Stimulated activated memory B cell treated with anti-CD40 and anti-IgM and Interleukin-4, amounts not matched to agents 10 μg/mL and 1 μg/mL and 100 μg/mL, for 72 hours (primary cell): ENCODE measurements at regions not wholly inside any gene's neighbourhood (a gene's known extent, or its start where the extent isn't known, plus 50 kb on each side); places are given as distances from the start of the nearest gene placed in this dataset.
A peak's percentile ranks its signal among the peaks of the same experiment; 100 is the strongest.

Experiments
- ATAC-seq: fragments of 150-1000 bp; cut with Tn5 transposase; 2 replicates; pipeline ENCODE4 v1.10.0; 2021
- H3K27ac Mint-ChIP-seq: one replicate; pipeline ENCODE4 v1.8.0; 2022; ENCODE audit warnings: mild to moderate bottlenecking, mixed read lengths
- H3K27me3 Mint-ChIP-seq: one replicate; pipeline ENCODE4 v1.8.0; 2022; ENCODE audit warnings: mixed read lengths
- H3K36me3 Mint-ChIP-seq: one replicate; pipeline ENCODE4 v1.8.0; 2022; ENCODE audit warnings: mixed read lengths
- H3K4me1 Mint-ChIP-seq: one replicate; pipeline ENCODE4 v1.8.0; 2022; ENCODE audit warnings: mixed read lengths
- H3K4me3 Mint-ChIP-seq: one replicate; pipeline ENCODE4 v1.8.0; 2022; ENCODE audit warnings: mild to moderate bottlenecking, moderate library complexity, mixed read lengths
- H3K9me3 Mint-ChIP-seq: one replicate; pipeline ENCODE4 v1.8.0; 2022; ENCODE audit warnings: mixed read lengths

DNA sequence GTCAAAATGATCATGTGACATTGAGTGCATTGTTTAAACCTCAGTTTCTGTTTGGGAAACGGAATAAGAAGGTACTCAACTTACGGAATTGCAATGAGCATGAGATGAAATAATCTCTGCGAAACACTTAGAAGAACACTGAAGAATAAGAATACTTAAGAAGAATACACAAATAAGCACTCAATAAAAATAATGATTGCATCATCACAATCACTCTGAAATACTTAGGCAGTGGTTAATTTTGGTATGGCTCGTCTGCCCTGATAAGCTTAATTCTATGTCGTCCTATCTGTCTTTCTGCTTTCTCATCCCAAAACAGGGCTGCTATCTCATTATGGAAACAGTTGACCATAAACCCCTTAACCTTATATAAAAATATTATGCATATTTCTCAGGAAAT is 823.6 kb downstream of the DIAPH3 start:
- Mint-ChIP-seq H3K36me3 (no peaks in the 10 kb centered on the region), H3K9me3 (no peaks in the 10 kb centered on the region), H3K27ac (no peak overlapping the region), H3K4me3 (no peak overlapping the region), H3K4me1 (no peaks in the 10 kb centered on the region), H3K27me3 (no peaks in the 10 kb centered on the region)
- ATAC-seq = no peak

DNA sequence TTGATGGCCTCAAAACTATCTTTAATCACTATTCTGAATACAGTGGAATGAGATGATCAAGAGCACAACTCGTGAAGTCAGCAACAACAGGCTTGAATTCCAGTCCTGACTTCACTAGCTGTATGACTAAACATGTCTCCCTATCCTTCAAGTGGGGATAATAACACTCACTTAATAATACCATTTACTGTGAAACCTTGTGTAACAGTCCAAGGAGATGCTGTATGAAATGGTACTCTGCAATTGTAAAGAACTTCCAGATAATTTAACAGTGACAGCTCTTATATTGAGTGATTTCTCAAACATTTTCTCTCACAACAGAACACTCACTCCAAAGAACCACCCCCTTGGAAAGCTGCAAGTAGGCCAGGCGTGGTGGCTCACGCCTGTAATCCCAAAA is 823.1 kb downstream of the DIAPH3 start:
- no peak for ATAC-seq
- no peak overlapping the region for H3K4me3 Mint-ChIP-seq
- no peaks in the 10 kb centered on the region for H3K4me1 Mint-ChIP-seq
- no peaks in the 10 kb centered on the region for H3K9me3 Mint-ChIP-seq
- no peak overlapping the region for H3K27ac Mint-ChIP-seq
- H3K27me3 Mint-ChIP-seq = no peaks in the 10 kb centered on the region
- H3K36me3 Mint-ChIP-seq = no peaks in the 10 kb centered on the region

DNA sequence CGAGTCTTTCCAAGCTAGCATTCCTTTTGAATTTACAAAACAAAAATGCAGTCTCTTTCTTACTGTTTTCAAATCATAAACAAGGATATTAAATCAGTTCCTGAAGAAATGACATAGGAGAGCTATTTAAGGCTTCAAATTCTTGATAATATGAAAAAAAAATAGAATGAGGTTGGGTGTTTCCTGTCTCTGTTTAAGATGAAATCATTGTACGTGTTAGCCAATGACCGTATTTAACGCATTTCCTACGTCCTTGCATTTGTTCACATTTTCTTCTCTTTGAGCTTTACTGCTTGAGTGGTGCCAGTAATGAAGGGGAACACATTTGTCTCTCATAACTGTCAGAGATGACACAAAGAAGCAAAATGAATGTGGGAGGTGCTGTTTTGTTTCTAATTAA is 821.3 kb downstream of the DIAPH3 start:
- Mint-ChIP-seq H3K9me3 (no peaks in the 10 kb centered on the region), H3K4me3 (no peak overlapping the region), H3K4me1 (no peaks in the 10 kb centered on the region), H3K36me3 (no peaks in the 10 kb centered on the region), H3K27ac (no peak overlapping the region), H3K27me3 (no peaks in the 10 kb centered on the region)
- ATAC-seq = no peak

DNA sequence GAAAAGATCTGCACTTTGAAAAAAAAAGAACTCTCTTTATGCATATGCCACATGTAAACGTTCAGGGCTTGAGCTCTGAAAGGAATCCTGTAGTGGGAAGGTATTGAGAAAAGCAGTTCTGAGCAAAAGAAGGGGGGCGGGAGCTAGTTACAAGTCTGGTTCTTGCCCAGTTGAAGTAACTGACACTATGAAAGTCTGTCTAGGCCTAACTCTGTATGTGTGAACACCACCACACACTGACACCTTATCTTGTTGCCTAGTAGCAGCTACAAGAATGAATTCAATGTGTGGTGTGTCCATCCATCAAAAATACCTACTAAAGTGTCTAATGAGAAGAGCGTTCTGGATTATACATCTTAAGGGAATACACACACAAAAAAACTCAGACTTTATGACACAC is 820.6 kb downstream of the DIAPH3 start:
- no peaks in the 10 kb centered on the region for H3K4me1 Mint-ChIP-seq
- no peak overlapping the region for H3K27ac Mint-ChIP-seq
- H3K9me3 Mint-ChIP-seq = no peaks in the 10 kb centered on the region
- H3K4me3 Mint-ChIP-seq = no peak overlapping the region
- H3K27me3 Mint-ChIP-seq = no peaks in the 10 kb centered on the region
- no peak for ATAC-seq
- no peaks in the 10 kb centered on the region for H3K36me3 Mint-ChIP-seq

DNA sequence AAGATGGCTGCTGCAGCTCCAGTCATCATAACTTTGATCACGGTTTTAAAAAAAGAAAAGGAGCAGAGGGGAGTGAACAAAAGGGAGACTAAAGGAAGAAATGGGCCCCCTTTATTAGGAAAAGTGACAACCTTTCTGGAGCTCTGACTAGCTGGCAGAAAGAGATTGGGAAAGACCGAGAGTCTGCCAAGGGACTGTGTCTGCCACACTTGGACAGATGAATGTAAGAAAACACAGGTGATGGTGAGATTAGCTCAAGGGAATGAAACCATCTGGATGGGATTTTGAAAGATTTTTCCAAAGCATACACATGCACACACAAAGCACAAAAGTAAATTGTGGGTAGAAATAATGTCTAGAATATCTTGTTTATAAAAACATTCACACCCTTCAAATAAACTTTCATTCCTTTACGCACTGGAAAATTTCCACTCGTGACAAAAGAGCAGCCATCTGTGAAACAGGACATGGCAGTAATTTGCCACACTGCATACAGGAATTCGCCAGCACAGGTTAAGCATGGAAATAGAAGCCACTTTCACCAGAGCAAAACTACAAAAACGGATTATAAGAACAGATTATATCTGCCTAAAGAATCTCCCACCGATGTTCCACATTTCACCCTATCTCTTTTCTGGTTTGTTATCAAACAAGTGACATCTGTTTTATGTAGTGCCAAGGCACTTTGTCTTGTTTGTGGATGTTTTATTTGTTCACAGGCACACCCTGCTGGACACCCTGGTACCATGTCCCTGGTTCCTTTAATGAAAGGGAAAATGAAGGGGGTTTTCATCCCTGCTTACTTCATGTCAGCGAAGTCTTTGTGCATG is 819.5 kb downstream of the DIAPH3 start:
- Mint-ChIP-seq H3K36me3 (no peaks in the 10 kb centered on the region), H3K9me3 (no peaks in the 10 kb centered on the region), H3K27me3 (no peaks in the 10 kb centered on the region), H3K4me1 (no peaks in the 10 kb centered on the region), H3K27ac (no peak overlapping the region), H3K4me3 (no peak overlapping the region)
- no peak for ATAC-seq

DNA sequence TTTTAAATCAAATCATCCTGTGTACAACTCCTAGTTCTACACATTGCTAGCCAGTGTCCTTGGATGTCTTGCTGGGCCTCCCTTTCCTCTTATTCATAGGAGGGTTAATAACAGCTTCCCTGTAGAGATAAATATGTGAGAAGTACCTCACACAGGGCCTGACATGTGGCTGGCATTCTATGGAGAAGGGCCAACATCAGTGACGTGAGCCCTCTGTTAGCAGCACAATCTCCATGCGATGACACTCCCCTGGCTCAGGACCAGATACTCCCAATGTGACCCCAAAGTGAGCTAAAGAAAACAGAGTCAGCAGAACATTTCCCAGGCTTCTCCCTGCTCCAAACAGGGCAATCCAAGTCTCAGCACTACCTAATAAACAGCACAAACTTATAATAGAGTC is 818.4 kb downstream of the DIAPH3 start:
- no peak overlapping the region for H3K27ac Mint-ChIP-seq
- H3K4me3 Mint-ChIP-seq = no peak overlapping the region
- no peak for ATAC-seq
- no peaks in the 10 kb centered on the region for H3K9me3 Mint-ChIP-seq
- no peaks in the 10 kb centered on the region for H3K27me3 Mint-ChIP-seq
- H3K4me1 Mint-ChIP-seq = no peaks in the 10 kb centered on the region
- no peaks in the 10 kb centered on the region for H3K36me3 Mint-ChIP-seq

DNA sequence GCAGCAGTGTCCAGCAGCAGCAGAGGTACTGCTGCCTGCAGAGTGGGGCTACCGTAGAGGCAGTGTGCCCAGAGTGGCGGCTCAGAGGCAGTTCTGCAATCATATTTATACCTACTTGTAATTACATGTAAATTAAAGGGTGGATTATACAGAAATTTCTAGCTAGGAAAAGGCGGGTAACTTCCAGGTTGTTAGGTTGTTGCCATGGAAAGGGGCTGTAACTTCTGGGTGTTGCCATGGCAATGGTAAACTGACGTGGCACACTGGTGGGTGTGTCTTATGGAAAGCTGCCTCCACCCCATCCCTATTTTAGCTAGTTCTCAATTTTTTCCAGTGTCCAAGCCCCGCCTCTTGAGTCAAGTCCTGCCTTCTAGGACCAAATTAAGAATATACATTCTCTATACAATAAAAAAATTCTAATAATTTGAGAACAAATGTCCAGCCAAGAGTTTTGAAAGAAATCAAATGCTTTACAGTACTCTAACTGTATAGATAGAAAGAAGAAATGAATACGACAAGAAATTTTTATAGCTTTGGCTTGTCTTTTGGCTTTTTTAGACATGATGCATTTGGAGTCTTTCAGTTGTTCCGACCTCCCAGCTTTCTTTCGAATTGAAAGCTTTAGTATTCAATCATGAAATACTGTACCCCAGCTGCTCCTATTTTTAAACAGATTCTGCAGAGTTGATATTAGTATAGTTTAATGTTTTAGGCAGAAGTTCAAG is 816.6 kb downstream of the DIAPH3 start:
- Mint-ChIP-seq H3K27ac (no peak overlapping the region), H3K9me3 (no peaks in the 10 kb centered on the region), H3K4me3 (no peak overlapping the region), H3K4me1 (no peaks in the 10 kb centered on the region), H3K27me3 (no peaks in the 10 kb centered on the region), H3K36me3 (no peaks in the 10 kb centered on the region)
- ATAC-seq = no peak

DNA sequence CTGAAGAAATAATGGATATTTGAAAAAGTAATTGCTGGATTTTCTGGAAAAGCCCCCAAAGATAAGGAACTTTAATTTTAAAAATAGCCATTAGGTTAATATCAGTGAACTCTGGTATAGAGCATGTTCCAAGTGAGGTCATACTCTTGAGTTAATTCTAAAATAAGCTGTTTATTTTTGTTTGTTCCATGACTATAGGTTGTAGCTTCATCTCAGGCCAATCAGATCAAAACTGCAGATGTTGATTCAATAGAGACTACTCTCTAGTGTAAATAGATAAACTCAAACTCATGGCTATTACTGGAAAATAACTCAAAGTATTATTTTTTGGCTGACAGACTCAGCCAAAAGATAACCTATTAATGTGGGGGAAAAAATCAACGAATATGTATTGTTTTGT is 815.1 kb downstream of the DIAPH3 start:
- Mint-ChIP-seq H3K4me1 (no peaks in the 10 kb centered on the region), H3K36me3 (no peaks in the 10 kb centered on the region), H3K27me3 (no peaks in the 10 kb centered on the region), H3K9me3 (no peaks in the 10 kb centered on the region), H3K27ac (no peak overlapping the region), H3K4me3 (no peak overlapping the region)
- no peak for ATAC-seq

DNA sequence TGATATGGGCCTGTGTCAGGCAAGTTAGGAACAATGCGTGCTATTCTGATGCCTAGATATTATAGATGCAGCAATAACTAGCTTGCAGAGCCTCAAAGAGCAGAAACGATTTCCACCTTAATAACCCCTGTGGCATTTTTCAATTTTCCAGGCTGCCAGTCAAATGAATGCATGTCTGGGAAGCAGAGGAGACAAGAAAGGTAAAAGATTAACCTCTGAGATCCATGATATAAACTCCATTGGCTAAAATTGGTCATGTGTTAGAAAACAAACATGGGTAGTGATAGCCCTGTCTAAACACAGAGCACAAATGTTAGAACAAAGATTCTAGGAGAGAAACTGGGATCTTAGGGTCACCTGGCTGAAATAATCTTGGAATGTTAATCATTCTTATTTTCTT is 811.1 kb downstream of the DIAPH3 start:
- no peak overlapping the region for H3K4me3 Mint-ChIP-seq
- no peaks in the 10 kb centered on the region for H3K27me3 Mint-ChIP-seq
- H3K27ac Mint-ChIP-seq = no peak overlapping the region
- H3K4me1 Mint-ChIP-seq = no peaks in the 10 kb centered on the region
- no peak for ATAC-seq
- H3K36me3 Mint-ChIP-seq = no peaks in the 10 kb centered on the region
- no peaks in the 10 kb centered on the region for H3K9me3 Mint-ChIP-seq

DNA sequence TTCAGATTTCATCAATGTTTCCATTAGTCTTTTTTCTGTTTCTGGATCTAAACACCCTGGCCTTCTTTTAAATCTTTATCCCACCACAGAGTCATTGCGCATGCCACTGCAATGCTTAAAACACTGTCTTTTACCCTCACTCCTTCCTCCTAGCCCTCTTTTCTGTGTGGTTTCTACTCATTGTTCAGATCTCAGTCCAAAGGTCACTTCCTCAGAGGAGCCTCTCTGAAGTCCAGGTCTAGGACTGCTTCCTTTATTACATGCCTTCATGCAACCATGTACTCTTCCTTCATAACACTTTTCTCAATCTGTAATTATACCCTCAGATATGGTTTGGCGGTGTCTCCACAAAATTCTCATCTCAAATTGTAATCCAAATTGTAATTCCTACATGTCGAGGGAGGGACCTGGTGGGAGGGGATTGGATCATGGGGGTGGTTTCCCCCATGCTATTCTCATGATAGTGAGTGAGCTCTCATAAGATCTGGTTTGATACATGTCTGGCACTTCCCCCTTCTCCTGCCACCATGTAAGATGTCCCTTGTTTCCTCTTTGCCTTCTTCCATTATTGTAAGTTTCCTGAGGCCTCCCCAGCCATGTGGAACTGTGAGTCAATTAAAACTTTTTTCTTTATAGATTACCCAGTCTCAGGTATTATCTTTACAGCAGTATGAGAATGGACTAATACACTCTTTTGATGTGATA is 808.9 kb downstream of the DIAPH3 start:
- no peak for ATAC-seq
- Mint-ChIP-seq H3K9me3 (no peaks in the 10 kb centered on the region), H3K36me3 (no peaks in the 10 kb centered on the region), H3K4me3 (no peak overlapping the region), H3K27ac (no peak overlapping the region), H3K27me3 (no peaks in the 10 kb centered on the region), H3K4me1 (no peaks in the 10 kb centered on the region)

DNA sequence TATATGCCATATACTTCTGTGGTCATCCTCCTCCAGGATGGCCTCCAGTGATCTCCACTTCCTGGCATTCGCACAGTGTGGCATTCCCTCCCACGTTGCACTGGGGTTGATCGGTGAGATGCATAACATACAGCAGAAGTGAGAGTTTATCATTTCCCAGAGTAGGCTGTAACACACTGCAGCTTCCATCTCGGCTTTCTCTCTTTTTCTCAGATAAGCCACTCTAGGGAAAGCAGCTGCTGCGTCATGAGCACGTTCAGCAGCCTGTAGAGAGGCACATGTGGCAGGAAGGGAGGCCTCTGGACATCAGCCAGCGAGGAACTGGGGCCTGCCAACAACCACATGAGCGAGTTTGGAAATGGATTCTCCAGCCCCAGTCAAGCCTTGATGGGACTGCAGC is 807.1 kb downstream of the DIAPH3 start:
- Mint-ChIP-seq H3K36me3 (no peaks in the 10 kb centered on the region), H3K9me3 (no peaks in the 10 kb centered on the region), H3K27me3 (no peaks in the 10 kb centered on the region), H3K4me3 (no peak overlapping the region), H3K4me1 (no peaks in the 10 kb centered on the region), H3K27ac (no peak overlapping the region)
- no peak for ATAC-seq

DNA sequence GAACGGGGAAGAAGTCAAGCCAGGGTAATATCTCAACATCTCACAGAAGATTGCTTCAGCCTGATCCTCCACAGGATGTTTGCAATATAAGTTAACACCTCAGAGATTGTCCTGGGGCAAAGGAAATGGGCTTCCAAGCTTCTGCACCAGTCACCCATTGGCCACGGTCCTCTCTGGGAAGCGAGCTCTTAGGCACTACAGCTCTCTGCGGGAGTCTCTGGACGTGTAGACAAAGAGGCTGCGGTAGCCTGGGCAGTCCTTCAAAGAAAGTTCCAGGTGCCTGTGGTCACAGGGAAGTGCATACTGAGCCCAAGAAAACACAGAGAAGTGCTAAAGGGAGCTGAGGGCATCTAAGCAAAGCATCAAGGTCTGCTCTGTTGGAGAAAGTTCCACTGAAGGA is 805.7 kb downstream of the DIAPH3 start:
- peak; percentile 8 for ATAC-seq
- no peaks in the 10 kb centered on the region for H3K9me3 Mint-ChIP-seq
- no peaks in the 10 kb centered on the region for H3K4me1 Mint-ChIP-seq
- H3K4me3 Mint-ChIP-seq = no peak overlapping the region
- H3K27ac Mint-ChIP-seq = no peak overlapping the region
- no peaks in the 10 kb centered on the region for H3K36me3 Mint-ChIP-seq
- H3K27me3 Mint-ChIP-seq = no peaks in the 10 kb centered on the region

DNA sequence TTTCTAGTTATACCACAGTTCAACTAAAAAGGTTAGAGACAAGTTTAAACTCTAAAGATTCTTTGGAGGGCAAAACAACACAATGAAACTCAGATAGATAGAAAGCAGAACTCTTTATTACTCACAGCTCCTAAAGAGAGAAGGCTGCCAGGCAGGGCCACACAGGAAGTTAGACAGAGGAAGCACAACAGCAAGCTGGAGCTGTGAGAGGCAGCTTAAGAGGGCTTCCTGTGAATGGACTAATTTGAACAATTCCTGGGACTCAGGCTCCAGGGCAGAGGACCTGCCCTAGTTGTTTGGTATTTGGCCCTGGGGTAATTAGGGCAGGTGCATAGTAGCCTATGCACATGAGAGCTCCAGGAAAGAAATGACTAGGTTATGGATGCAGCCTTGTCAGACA is 803.6 kb downstream of the DIAPH3 start:
- no peaks in the 10 kb centered on the region for H3K36me3 Mint-ChIP-seq
- no peak overlapping the region for H3K27ac Mint-ChIP-seq
- H3K9me3 Mint-ChIP-seq = no peaks in the 10 kb centered on the region
- H3K4me1 Mint-ChIP-seq = no peaks in the 10 kb centered on the region
- no peak for ATAC-seq
- no peak overlapping the region for H3K4me3 Mint-ChIP-seq
- no peaks in the 10 kb centered on the region for H3K27me3 Mint-ChIP-seq

DNA sequence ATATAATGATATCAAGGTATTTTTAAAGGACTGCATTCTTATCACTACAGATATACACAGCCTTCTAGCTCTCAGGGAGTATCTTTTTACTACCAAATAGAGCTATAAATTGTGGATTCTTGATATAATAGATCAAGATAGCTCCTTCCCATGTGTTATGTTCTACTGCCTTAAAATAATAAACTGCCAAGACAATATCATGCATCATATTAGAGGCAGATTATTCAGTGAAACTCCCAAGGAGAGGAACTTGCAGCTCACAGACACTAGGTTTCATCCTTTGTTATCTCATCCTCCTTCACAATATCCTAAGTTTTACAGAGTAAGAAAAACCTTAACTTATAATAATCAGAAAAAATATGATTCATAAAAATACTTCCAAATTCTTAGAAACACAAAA is 802.8 kb downstream of the DIAPH3 start:
- H3K27ac Mint-ChIP-seq = no peak overlapping the region
- no peak for ATAC-seq
- no peaks in the 10 kb centered on the region for H3K36me3 Mint-ChIP-seq
- no peaks in the 10 kb centered on the region for H3K9me3 Mint-ChIP-seq
- H3K27me3 Mint-ChIP-seq = no peaks in the 10 kb centered on the region
- no peak overlapping the region for H3K4me3 Mint-ChIP-seq
- H3K4me1 Mint-ChIP-seq = no peaks in the 10 kb centered on the region

DNA sequence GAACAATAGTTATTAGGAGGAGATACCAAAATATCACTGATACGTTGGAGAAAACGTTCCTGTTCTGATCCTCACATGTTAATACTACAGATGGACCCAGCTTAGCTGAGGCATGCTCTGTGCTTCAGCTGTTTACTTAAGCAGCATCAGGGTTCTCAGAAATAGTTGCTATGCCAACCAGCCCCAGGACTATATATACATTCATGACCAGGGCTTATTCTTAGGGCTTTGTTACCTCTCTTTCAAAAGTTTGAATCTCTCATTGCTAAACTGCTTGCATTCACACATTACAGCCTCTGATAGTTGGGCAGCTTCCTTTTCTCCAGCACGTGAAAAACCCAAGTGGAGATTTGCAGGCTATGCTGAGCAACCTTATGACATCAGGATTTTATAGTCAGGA is 800.4 kb downstream of the DIAPH3 start:
- Mint-ChIP-seq H3K27ac (no peak overlapping the region), H3K27me3 (no peaks in the 10 kb centered on the region), H3K4me1 (no peaks in the 10 kb centered on the region)

DNA sequence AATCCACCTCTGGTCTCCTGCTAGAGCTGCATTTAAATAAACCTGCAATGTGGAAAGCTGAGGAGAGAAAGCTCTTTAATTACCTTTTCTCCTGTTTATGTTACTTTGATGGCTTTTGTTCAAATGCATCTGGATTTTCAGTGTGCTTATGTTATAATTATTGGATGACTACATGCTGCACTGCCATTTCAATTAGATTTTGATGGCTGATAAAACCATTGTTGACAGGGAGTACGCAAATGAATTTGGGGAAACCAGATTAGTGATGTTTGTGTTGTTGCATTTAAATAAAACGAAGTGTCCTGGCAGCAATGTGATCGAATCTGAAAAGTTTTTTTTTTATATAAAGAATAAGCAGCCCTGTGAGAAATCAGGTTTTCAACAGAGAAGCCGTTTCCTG is 799.8 kb downstream of the DIAPH3 start:
- no peak for ATAC-seq
- H3K27me3 Mint-ChIP-seq = no peaks in the 10 kb centered on the region
- H3K9me3 Mint-ChIP-seq = no peaks in the 10 kb centered on the region
- no peaks in the 10 kb centered on the region for H3K36me3 Mint-ChIP-seq
- H3K4me1 Mint-ChIP-seq = no peaks in the 10 kb centered on the region
- no peak overlapping the region for H3K27ac Mint-ChIP-seq
- no peak overlapping the region for H3K4me3 Mint-ChIP-seq

More for the DNA sequence above, 800.4 kb downstream of the DIAPH3 start:
- no peak overlapping the region for H3K4me3 Mint-ChIP-seq
- ATAC-seq = no peak
- H3K36me3 Mint-ChIP-seq = no peaks in the 10 kb centered on the region
- no peaks in the 10 kb centered on the region for H3K9me3 Mint-ChIP-seq
